Uterus (tissue), 3 donors: ENCODE measurements at regions not wholly inside any gene's neighbourhood (a gene's known extent, or its start where the extent isn't known, plus 50 kb on each side); places are given as distances from the start of the nearest gene placed in this dataset.

Experiments
- DNase-seq, 2 donors: peaks; one replicate each; pipeline ENCODE4 v3.0.0-alpha.2; 2019 to 2020
- H3K27ac ChIP-seq, 2 donors: fragments of 200-600 bp; sonication (generic); 1 replicate in 1 of 2; 2 replicates in 1 of 2; pipeline ENCODE4 v1.5.1; 2016 to 2018
- H3K27me3 ChIP-seq, 2 donors: fragments of 200-600 bp; sonication (generic); one replicate each; pipeline ENCODE4 v1.5.1; 2018 to 2019; ENCODE audit warnings: control low read depth in 1 of 2
- H3K36me3 ChIP-seq, 2 donors: fragments of 200-600 bp; sonication (generic); one replicate each; pipeline ENCODE4 v1.5.1; 2019; ENCODE audit warnings: control low read depth in 1 of 2
- H3K4me1 ChIP-seq, 2 donors: fragments of 200-600 bp; sonication (generic); one replicate each; pipeline ENCODE4 v1.5.1; 2018 to 2019; ENCODE audit warnings: control low read depth in 1 of 2
- H3K4me3 ChIP-seq, 2 donors: fragments of 200-600 bp; sonication (generic); 1 replicate in 1 of 2; 2 replicates in 1 of 2; pipeline ENCODE4 v1.5.1; 2018 to 2019; ENCODE audit warnings: mild to moderate bottlenecking in 1 of 2
- H3K9me3 ChIP-seq, 2 donors: fragments of 200-600 bp; sonication (generic); one replicate each; pipeline ENCODE4 v1.5.1; 2019; ENCODE audit warnings: control low read depth in 1 of 2
- POLR2A ChIP-seq, 2 donors: fragments of 450-650 bp; IDR thresholded peaks; one replicate each; pipeline ENCODE4 v1.6.1; 2016; ENCODE audit warnings: antibody characterized with exemption in 2 of 2, mild to moderate bottlenecking in 1 of 2, moderate library complexity in 1 of 2
- intact Hi-C: fragments of 100-400 bp; cut with DNase I; formaldehyde crosslinking; loops from one replicate; pipeline ENCODE4 v1.15.1; 2023; ENCODE audit warnings: low total_unique reads
- TF ChIP-seq, protein P1 (sequence below), 4 experiments: fragments of 200-600 bp in 2 of 4; fragments of 450-650 bp in 2 of 4; sonication (generic) in 2 of 4; IDR thresholded peaks; one replicate each; pipeline ENCODE4 v1.5.1; 2016 to 2019; ENCODE audit warnings: antibody characterized with exemption in 4 of 4, mild to moderate bottlenecking in 2 of 4, moderate library complexity in 1 of 4
- donor health status: DM: yes; HTN: yes; CAD: no.

- no peak for DNase-seq
- Histone ChIP-seq H3K36me3 (no peaks in the 10 kb centered on the region), H3K27ac (no peak overlapping the region), H3K4me3 (no peak overlapping the region), H3K27me3 (no peaks in the 10 kb centered on the region), H3K9me3 (no peaks in the 10 kb centered on the region), H3K4me1 (no peaks in the 10 kb centered on the region)
- TF ChIP-seq POLR2A (IDR thresholded peaks at IDR 0.05) = no peak
- TF ChIP-seq, protein P1, sequence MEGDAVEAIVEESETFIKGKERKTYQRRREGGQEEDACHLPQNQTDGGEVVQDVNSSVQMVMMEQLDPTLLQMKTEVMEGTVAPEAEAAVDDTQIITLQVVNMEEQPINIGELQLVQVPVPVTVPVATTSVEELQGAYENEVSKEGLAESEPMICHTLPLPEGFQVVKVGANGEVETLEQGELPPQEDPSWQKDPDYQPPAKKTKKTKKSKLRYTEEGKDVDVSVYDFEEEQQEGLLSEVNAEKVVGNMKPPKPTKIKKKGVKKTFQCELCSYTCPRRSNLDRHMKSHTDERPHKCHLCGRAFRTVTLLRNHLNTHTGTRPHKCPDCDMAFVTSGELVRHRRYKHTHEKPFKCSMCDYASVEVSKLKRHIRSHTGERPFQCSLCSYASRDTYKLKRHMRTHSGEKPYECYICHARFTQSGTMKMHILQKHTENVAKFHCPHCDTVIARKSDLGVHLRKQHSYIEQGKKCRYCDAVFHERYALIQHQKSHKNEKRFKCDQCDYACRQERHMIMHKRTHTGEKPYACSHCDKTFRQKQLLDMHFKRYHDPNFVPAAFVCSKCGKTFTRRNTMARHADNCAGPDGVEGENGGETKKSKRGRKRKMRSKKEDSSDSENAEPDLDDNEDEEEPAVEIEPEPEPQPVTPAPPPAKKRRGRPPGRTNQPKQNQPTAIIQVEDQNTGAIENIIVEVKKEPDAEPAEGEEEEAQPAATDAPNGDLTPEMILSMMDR (IDR thresholded peaks at IDR 0.05) = no peak
- intact Hi-C loops = no loop called here
Measured at GRCh38 chr2:196322973-196323810, 151.8 kb upstream of the STK17B start.

DNA sequence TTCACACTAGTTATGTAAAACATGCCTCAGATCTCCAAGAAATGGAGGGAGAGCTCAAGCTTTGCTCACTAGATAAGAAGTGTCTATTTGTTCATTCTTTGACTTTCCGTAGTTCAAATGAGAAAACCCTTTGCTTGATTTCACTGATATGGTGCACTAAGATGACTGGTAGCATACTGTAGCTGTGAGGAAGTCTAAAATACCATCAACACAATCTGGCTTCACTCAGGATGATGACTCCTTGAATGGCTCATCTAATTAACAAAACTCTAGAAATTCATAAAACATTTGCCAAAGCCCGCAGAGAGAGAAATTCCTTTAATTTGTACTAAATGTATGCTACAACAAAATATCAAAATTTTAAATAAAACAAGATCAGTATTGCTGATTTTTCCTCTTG lies 152.8 kb upstream of the STK17B start:
- no peaks in the 10 kb centered on the region for H3K4me1 ChIP-seq
- intact Hi-C loops = no loop called here
- TF ChIP-seq, protein P1 (IDR thresholded peaks at IDR 0.05) = no peak
- no peak for TF ChIP-seq POLR2A (IDR thresholded peaks at IDR 0.05)
- no peaks in the 10 kb centered on the region for H3K36me3 ChIP-seq
- no peaks in the 10 kb centered on the region for H3K27me3 ChIP-seq
- no peak overlapping the region for H3K27ac ChIP-seq
- H3K4me3 ChIP-seq = no peak overlapping the region
- H3K9me3 ChIP-seq = no peaks in the 10 kb centered on the region
- DNase-seq = no peak

DNA sequence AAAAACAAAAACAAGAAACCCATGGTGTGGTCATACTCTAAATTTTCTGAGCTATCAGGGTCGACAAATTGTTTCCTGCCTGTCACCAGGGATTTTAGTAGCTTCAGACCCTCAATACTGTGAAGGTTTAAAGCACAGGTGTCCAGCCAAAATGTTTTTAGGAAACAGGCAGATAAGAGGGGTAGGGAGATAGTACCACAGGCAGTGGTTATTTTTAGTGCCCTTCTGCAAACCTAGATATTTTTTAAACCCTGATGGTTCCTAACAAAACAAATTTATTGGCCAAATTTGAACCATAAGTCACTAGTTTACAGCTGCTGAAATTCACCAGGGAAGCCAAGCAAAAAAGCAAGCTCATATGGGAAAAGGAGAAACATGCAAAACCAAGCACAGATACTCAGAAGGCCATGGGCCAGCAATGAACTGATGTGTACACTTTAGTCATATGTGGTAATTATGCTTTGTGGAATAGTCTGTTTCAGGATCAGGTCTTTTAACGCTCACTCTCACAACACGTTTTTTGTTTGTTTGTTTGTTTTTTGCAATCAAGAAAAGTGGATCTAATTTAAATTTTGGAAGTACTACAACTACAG lies 156.8 kb upstream of the STK17B start:
- H3K27ac ChIP-seq = no peak overlapping the region
- no peak overlapping the region for H3K4me3 ChIP-seq
- no peaks in the 10 kb centered on the region for H3K27me3 ChIP-seq
- H3K4me1 ChIP-seq = no peaks in the 10 kb centered on the region
- intact Hi-C loops = no loop called here
- H3K9me3 ChIP-seq = no peaks in the 10 kb centered on the region
- no peaks in the 10 kb centered on the region for H3K36me3 ChIP-seq
- no peak for DNase-seq
- TF ChIP-seq, protein P1 (IDR thresholded peaks at IDR 0.05) = no peak
- no peak for TF ChIP-seq POLR2A (IDR thresholded peaks at IDR 0.05)

DNA sequence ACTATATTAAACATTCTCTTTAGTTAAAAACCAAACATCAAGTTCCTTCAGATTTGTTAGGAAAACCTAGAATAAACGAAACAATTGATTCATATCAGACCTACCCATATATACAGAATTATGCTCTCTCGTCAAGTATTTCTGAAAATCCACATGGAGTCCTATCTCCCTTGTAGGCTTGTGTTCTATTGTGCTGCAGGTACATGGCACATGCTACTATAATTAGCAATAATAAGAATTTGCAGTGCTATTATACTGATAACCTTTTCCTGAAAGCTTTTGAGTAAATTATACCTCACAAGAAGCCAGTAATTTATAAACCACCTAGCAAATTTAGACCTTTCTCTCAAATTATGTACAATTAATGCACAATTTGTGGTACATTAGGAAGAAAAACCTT lies 158.6 kb upstream of the STK17B start:
- Histone ChIP-seq H3K36me3 (no peaks in the 10 kb centered on the region), H3K4me1 (no peaks in the 10 kb centered on the region), H3K27me3 (no peaks in the 10 kb centered on the region), H3K27ac (no peak overlapping the region), H3K9me3 (no peaks in the 10 kb centered on the region), H3K4me3 (no peak overlapping the region)
- no peak for DNase-seq
- TF ChIP-seq POLR2A (IDR thresholded peaks at IDR 0.05) = no peak
- TF ChIP-seq, protein P1 (IDR thresholded peaks at IDR 0.05) = no peak
- intact Hi-C loops = no loop called here

- DNase-seq = no peak
- Histone ChIP-seq H3K4me1 (no peaks in the 10 kb centered on the region), H3K27ac (no peak overlapping the region), H3K36me3 (no peaks in the 10 kb centered on the region), H3K27me3 (no peaks in the 10 kb centered on the region), H3K4me3 (no peak overlapping the region), H3K9me3 (no peaks in the 10 kb centered on the region)
- intact Hi-C loops = no loop called here
- TF ChIP-seq, protein P1 (IDR thresholded peaks at IDR 0.05) = no peak
- no peak for TF ChIP-seq POLR2A (IDR thresholded peaks at IDR 0.05)
Measured at GRCh38 chr2:196330645-196331044, 159.3 kb upstream of the STK17B start.
